OCI-LY1 (cell line): ENCODE measurements at regions not wholly inside any gene's neighbourhood (a gene's known extent, or its start where the extent isn't known, plus 50 kb on each side); places are given as distances from the start of the nearest gene placed in this dataset.
"Not testable (repeated sequence)": the region's sequence is repeated elsewhere in the genome, so short reads cannot be mapped to it uniquely, and the experiment has no call there.

Experiments
- CTCF ChIP-seq: fragments of 200-600 bp; sonication (generic), shearing (Covaris generic); IDR thresholded peaks from 2 replicates; pipeline ENCODE4 v1.5.1; 2017; ENCODE audit warnings: mild to moderate bottlenecking, antibody characterized with exemption, low read length, moderate library complexity, mixed read lengths
- EZH2 ChIP-seq: fragments of 200-600 bp; sonication (generic), shearing (Covaris generic); IDR thresholded peaks from 2 replicates; pipeline ENCODE4 v1.8.0; 2017; ENCODE audit warnings: borderline replicate concordance, mixed run types, mild to moderate bottlenecking, antibody characterized with exemption, low read length, moderate library complexity, mixed read lengths

GRCh38 chr4:134698831-134699230 is 497.2 kb upstream of the PABPC4L start:
- not testable (repeated sequence) for TF ChIP-seq CTCF, EZH2
